ENCODE measurements at regions not wholly inside any gene's neighbourhood (a gene's known extent, or its start where the extent isn't known, plus 50 kb on each side); places are given as distances from the start of the nearest gene placed in this dataset.

DNA sequence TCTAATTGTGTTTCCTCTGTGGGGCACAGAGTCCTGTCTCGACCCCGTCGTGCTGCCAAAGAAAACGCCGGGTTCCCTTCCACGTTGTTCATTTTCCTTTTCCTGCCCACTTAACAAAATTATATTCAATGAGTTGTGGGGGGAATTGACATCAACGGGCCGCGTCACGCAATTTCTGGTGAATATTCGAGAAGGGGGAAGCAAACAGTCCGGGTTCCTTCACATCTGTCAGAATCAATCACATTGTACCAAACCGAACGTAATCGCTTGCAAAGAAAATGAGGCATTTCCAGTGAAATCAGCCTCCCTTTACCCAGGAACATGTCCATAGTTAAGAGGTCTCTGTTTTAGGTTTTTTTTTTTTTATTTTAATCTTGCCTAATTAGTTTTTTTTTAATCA, 243.5 kb downstream of the SHOX start:
- TF ChIP-seq CTCF (conservative IDR thresholded peaks at IDR 0.05; ENCODE audit: low read depth in 2 of 2) (no peak), EZH2 (IDR thresholded peaks at IDR 0.05; ENCODE audit: low read depth, unreplicated experiment) (no peak), EZH2phosphoT487 (IDR thresholded peaks at IDR 0.05; ENCODE audit: unreplicated experiment) (no peak)

All from GM23338 (cell line).